Smooth muscle cell (in vitro differentiated cells): ENCODE measurements at regions not wholly inside any gene's neighbourhood (a gene's known extent, or its start where the extent isn't known, plus 50 kb on each side); places are given as distances from the start of the nearest gene placed in this dataset.

Source experiments
- DNase-seq: peaks from one replicate; lab custom pipeline; 2025; ENCODE audit not compliant: unreplicated experiment; lab: John Stamatoyannopoulos, UW
- H2AFZ ChIP-seq: fragments of 200-600 bp; sonication (generic); 2 replicates; pipeline ENCODE4 v1.6.0; 2016; ENCODE audit warnings: antibody characterized with exemption, low read depth, mild to moderate bottlenecking
- H3F3A ChIP-seq: fragments of 200-600 bp; sonication (generic); 2 replicates; pipeline ENCODE4 v1.6.0; 2017; ENCODE audit warnings: antibody characterized with exemption, low read depth
- H3K27ac ChIP-seq: fragments of 200-600 bp; sonication (generic); 2 replicates; pipeline ENCODE4 v1.5.1; 2016; ENCODE audit warnings: low read depth, mild to moderate bottlenecking
- H3K27me3 ChIP-seq: fragments of 200-600 bp; sonication (generic); 2 replicates; pipeline ENCODE4 v1.6.1; 2016; ENCODE audit warnings: low read depth, mild to moderate bottlenecking
- H3K36me3 ChIP-seq: fragments of 200-600 bp; sonication (generic); 2 replicates; pipeline ENCODE4 v1.5.1; 2016; ENCODE audit warnings: low read depth
- H3K4me1 ChIP-seq: fragments of 200-600 bp; sonication (generic); 2 replicates; pipeline ENCODE4 v1.5.1; 2016; ENCODE audit warnings: low read depth
- H3K4me2 ChIP-seq: fragments of 200-600 bp; sonication (generic); 2 replicates; pipeline ENCODE4 v1.6.0; 2016; ENCODE audit warnings: mild to moderate bottlenecking
- H3K4me3 ChIP-seq: fragments of 200-600 bp; sonication (generic); 2 replicates; pipeline ENCODE4 v1.5.1; 2016; ENCODE audit warnings: mild to moderate bottlenecking
- H3K79me2 ChIP-seq: fragments of 200-600 bp; sonication (generic); 2 replicates; pipeline ENCODE4 v1.6.0; 2016; ENCODE audit warnings: low read depth, mild to moderate bottlenecking
- H3K9ac ChIP-seq: fragments of 200-600 bp; sonication (generic); 2 replicates; pipeline ENCODE4 v1.6.0; 2016; ENCODE audit warnings: low read depth
- H3K9me3 ChIP-seq: fragments of 200-600 bp; sonication (generic); replicated peaks from 2 replicates; pipeline ENCODE4 v1.5.1; 2016; ENCODE audit warnings: low read depth
- H4K20me1 ChIP-seq: fragments of 200-600 bp; sonication (generic); 2 replicates; pipeline ENCODE4 v1.6.0; 2016; ENCODE audit warnings: low read depth
- WGBS: methylation state at CpG from one replicate; pipeline ENCODE4 v1.1.7; 2016; ENCODE audit warnings: low lambda C conversion rate; 5-methylcytosine and 5-hydroxymethylcytosine counted together
- TF ChIP-seq, protein P1 (sequence below): fragments of 200-600 bp; sonication (generic); IDR thresholded peaks from 2 replicates; pipeline ENCODE4 v1.5.1; 2017; ENCODE audit warnings: borderline replicate concordance, mild to moderate bottlenecking, antibody characterized with exemption; ENCODE audit not compliant: insufficient read depth, poor library complexity, severe bottlenecking

DNA sequence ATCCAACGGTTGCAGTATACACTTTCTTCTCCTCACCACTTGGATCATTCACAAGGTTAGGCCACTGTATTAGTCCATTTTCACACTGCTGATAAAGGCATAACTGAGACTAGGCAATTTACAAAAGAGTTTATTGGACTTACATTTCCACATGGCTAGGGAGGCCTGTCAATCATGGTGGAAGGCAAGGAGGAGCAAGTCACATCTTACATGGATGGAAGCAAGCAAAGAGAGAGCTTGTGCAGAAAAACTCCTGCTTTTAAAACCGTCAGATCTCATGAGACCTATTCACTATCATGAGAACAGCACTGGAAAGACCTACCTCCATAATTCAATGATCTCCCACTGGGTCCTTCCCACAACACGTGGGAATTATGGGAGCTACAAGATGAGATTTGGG lies 81.8 kb upstream of the DAP start:
- WGBS, result 67% methylated on average over 3 of the region's 3 CpGs
- Histone ChIP-seq H3K36me3 (no peaks in the 10 kb centered on the region), H3K9ac (no peak overlapping the region), H2AFZ (no peak overlapping the region), H3K4me2 (no peak overlapping the region), H3K79me2 (no peaks in the 10 kb centered on the region), H3K27ac (no peak overlapping the region), H4K20me1 (no peaks in the 10 kb centered on the region), H3K4me1 (no peaks in the 10 kb centered on the region), H3K27me3 (no peaks in the 10 kb centered on the region), H3F3A (no peaks in the 10 kb centered on the region), H3K9me3 (no peaks in the 10 kb centered on the region), H3K4me3 (no peak overlapping the region)
- TF ChIP-seq, protein P1, sequence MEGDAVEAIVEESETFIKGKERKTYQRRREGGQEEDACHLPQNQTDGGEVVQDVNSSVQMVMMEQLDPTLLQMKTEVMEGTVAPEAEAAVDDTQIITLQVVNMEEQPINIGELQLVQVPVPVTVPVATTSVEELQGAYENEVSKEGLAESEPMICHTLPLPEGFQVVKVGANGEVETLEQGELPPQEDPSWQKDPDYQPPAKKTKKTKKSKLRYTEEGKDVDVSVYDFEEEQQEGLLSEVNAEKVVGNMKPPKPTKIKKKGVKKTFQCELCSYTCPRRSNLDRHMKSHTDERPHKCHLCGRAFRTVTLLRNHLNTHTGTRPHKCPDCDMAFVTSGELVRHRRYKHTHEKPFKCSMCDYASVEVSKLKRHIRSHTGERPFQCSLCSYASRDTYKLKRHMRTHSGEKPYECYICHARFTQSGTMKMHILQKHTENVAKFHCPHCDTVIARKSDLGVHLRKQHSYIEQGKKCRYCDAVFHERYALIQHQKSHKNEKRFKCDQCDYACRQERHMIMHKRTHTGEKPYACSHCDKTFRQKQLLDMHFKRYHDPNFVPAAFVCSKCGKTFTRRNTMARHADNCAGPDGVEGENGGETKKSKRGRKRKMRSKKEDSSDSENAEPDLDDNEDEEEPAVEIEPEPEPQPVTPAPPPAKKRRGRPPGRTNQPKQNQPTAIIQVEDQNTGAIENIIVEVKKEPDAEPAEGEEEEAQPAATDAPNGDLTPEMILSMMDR, result no peak
- DNase-seq, result no peak

GRCh38 chr5:10839916-10840599 lies 79.0 kb upstream of the DAP start:
- H3K9ac ChIP-seq, result no peak overlapping the region
- H3K4me3 ChIP-seq, result no peak overlapping the region
- no peaks in the 10 kb centered on the region for H4K20me1 ChIP-seq
- H3F3A ChIP-seq, result no peaks in the 10 kb centered on the region
- no peak overlapping the region for H3K4me2 ChIP-seq
- no peaks in the 10 kb centered on the region for H3K79me2 ChIP-seq
- no peak overlapping the region for H2AFZ ChIP-seq
- H3K36me3 ChIP-seq, result no peaks in the 10 kb centered on the region
- no peaks in the 10 kb centered on the region for H3K27me3 ChIP-seq
- H3K9me3 ChIP-seq, result no peaks in the 10 kb centered on the region
- DNase-seq, result no peak
- WGBS, result 91% methylated on average over 3 of the region's 3 CpGs
- no peaks in the 10 kb centered on the region for H3K4me1 ChIP-seq
- TF ChIP-seq, protein P1, result no peak
- H3K27ac ChIP-seq, result no peak overlapping the region

DNA sequence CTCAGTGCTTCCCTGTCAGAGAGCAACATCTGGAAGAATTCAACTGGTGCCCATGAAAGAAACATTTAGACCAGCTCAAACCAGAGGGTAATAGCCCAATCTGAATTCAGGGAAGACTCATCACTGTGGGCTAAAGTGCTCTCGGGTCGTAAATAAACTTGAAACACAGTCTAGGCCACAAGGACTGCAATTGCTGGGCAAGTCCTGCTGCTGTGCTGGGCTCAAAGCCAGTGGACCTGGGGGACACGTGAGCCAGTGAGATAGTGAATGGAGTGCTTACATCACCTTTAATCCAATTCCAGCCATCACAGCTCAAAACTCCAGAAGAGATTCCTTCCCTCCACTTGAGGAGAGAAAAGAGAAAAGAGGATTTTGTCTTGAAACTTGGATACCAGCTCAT lies 78.1 kb upstream of the DAP start:
- H3K4me3 ChIP-seq, result no peak overlapping the region
- no peaks in the 10 kb centered on the region for H3K27me3 ChIP-seq
- TF ChIP-seq, protein P1, result no peak
- H3F3A ChIP-seq, result no peaks in the 10 kb centered on the region
- no peaks in the 10 kb centered on the region for H3K4me1 ChIP-seq
- no peaks in the 10 kb centered on the region for H3K9me3 ChIP-seq
- H3K36me3 ChIP-seq, result no peaks in the 10 kb centered on the region
- DNase-seq, result no peak
- H3K9ac ChIP-seq, result no peak overlapping the region
- no peaks in the 10 kb centered on the region for H3K79me2 ChIP-seq
- H3K4me2 ChIP-seq, result no peak overlapping the region
- H3K27ac ChIP-seq, result no peak overlapping the region
- 87% methylated on average over 3 of the region's 3 CpGs for WGBS
- no peaks in the 10 kb centered on the region for H4K20me1 ChIP-seq
- H2AFZ ChIP-seq, result no peak overlapping the region

DNA sequence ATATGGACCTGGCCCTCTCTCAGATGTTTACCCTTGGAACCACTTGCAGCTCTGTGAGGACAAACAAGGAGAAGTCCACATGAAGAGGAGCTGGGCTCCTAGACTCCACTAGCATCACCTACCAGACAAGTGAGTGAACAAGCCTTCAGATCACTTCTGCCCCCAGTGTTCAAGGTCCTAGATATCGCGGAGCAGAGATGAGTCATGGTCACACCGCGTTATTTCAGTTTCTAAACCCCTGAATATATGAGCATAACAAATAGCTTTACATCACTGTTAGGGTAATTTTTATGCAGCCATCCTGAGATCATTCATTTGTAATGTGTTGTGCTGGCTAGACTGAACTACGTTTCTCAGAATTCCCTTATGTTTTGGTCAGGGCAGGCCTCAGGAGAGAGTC lies 77.0 kb upstream of the DAP start:
- Histone ChIP-seq H3K4me2 (no peak overlapping the region), H3F3A (no peaks in the 10 kb centered on the region), H3K9ac (no peak overlapping the region), H3K9me3 (no peaks in the 10 kb centered on the region), H2AFZ (no peak overlapping the region), H4K20me1 (no peaks in the 10 kb centered on the region), H3K4me3 (no peak overlapping the region), H3K27me3 (no peaks in the 10 kb centered on the region), H3K4me1 (no peaks in the 10 kb centered on the region), H3K79me2 (no peaks in the 10 kb centered on the region), H3K36me3 (no peaks in the 10 kb centered on the region), H3K27ac (no peak overlapping the region)
- 87% methylated on average over 5 of the region's 5 CpGs for WGBS
- TF ChIP-seq, protein P1, result no peak
- no peak for DNase-seq
